Psoas muscle (tissue), 7 donors: ENCODE measurements at regions not wholly inside any gene's neighbourhood (a gene's known extent, or its start where the extent isn't known, plus 50 kb on each side); places are given as distances from the start of the nearest gene placed in this dataset.
"Not testable (repeated sequence)": the region's sequence is repeated elsewhere in the genome, so short reads cannot be mapped to it uniquely, and the experiment has no call there.

ENCODE experiments used
- ATAC-seq, 4 donors: fragments of 200-7000 bp; cut with Tn5 transposase; one replicate each; pipeline ENCODE4 v1.9.1; 2020; ENCODE audit warnings: moderate library complexity in 3 of 4, mild to moderate bottlenecking in 2 of 4
- DNase-seq, 2 donors: peaks; one replicate each; pipeline ENCODE4 v3.0.0-alpha.2; 2020
- H3K27ac ChIP-seq: fragments of 200-600 bp; one replicate; pipeline ENCODE4 v1.8.0; 2022
- H3K27me3 ChIP-seq, 3 donors: fragments of 200-600 bp in 1 of 3; one replicate each; pipeline versions ENCODE4 v1.6.1 to v1.8.0; 2013 to 2022; ENCODE audit warnings: low read length in 2 of 3, mild to moderate bottlenecking in 2 of 3, moderate library complexity in 1 of 3; ENCODE audit not compliant: insufficient read depth in 3 of 3
- H3K36me3 ChIP-seq, 2 donors: fragments of 200-600 bp in 1 of 2; one replicate each; pipeline versions ENCODE4 v1.6.1 to v1.8.0; 2013 to 2022; ENCODE audit warnings: low read depth in 1 of 2, mild to moderate bottlenecking in 1 of 2, moderate library complexity in 1 of 2; ENCODE audit not compliant: insufficient read depth in 1 of 2
- H3K4me1 ChIP-seq: fragments of 200-600 bp; one replicate; pipeline ENCODE4 v1.8.0; 2022
- H3K4me3 ChIP-seq: fragments of 200-600 bp; one replicate; pipeline ENCODE4 v1.8.0; 2022; ENCODE audit warnings: mild to moderate bottlenecking
- H3K9me3 ChIP-seq: fragments of 200-600 bp; one replicate; pipeline ENCODE4 v1.8.0; 2022
- CTCF ChIP-seq: fragments of 200-600 bp; IDR thresholded peaks from one replicate; pipeline ENCODE4 v1.8.0; 2022; ENCODE audit warnings: antibody characterized with exemption
- WGBS, 3 donors: extraction: QIAGEN DNeasy Blood & Tissue Kit; methylation state at CpG; one replicate each; pipeline versions ENCODE4 v1.1.6 to v1.1.7; 2013; 5-methylcytosine and 5-hydroxymethylcytosine counted together
- intact Hi-C, 2 donors: fragments of 100-400 bp; cut with DNase I; formaldehyde crosslinking; loops; one replicate each; pipeline versions ENCODE4 v1.11.0 to v1.14.2; 2022
- donor health status: healthy with polysubstance abuse.
- donor health status: DM: no; HTN: no; CAD: no; lungs with moderate emphysema.
- donor health status: Bipolar disorder and iron deficiency.
- donor health status: healthy.
- donor health status: DM: yes; HTN: yes; CAD: no.
- donor health status: DM: no; HTN: no; CAD: no.
- donor health status: DM: yes; HTN: yes; CAD: no.

- WGBS, 3 donors: 54 to 65% (median 65%) methylated on average over 1 of the region's 1 CpG
- TF ChIP-seq CTCF: no peak
- Histone ChIP-seq H3K4me1 (no peaks in the 10 kb centered on the region), H3K27me3 (no peaks in the 10 kb centered on the region), H3K4me3 (no peak overlapping the region), H3K36me3 (no peaks in the 10 kb centered on the region), H3K9me3 (no peaks in the 10 kb centered on the region), H3K27ac (no peak overlapping the region)
- no peak for ATAC-seq
- intact Hi-C loops: no loop called here
- DNase-seq: no peak
Measured at GRCh38 chr5:120146787-120147186, 317.3 kb upstream of the PRR16 start.

GRCh38 chr5:120147911-120148310, 316.2 kb upstream of the PRR16 start:
- DNase-seq, H3K27me3 ChIP-seq, H3K27ac ChIP-seq, H3K9me3 ChIP-seq, intact Hi-C loops, ATAC-seq, H3K36me3 ChIP-seq, H3K4me1 ChIP-seq, H3K4me3 ChIP-seq: not testable (repeated sequence)
- 95 to 97% (median 96%) methylated on average over 11 to 23 of the region's 23 CpGs for WGBS, 3 donors

- DNase-seq: no peak
- H3K4me3 ChIP-seq: no peak overlapping the region
- no peaks in the 10 kb centered on the region for H3K4me1 ChIP-seq
- no peaks in the 10 kb centered on the region for H3K9me3 ChIP-seq
- H3K27ac ChIP-seq: no peak overlapping the region
- 73 to 75% (median 74%) methylated on average over 2 of the region's 2 CpGs for WGBS, 3 donors
- intact Hi-C loops: no loop called here
- TF ChIP-seq CTCF: no peak
- H3K27me3 ChIP-seq: no peaks in the 10 kb centered on the region
- ATAC-seq: no peak
- H3K36me3 ChIP-seq: no peaks in the 10 kb centered on the region
Measured at GRCh38 chr5:120150770-120151169, 313.3 kb upstream of the PRR16 start.

- intact Hi-C loops: no loop called here
- no peak for DNase-seq
- Histone ChIP-seq H3K4me1 (no peaks in the 10 kb centered on the region), H3K27ac (no peak overlapping the region), H3K27me3 (no peaks in the 10 kb centered on the region), H3K4me3 (no peak overlapping the region), H3K36me3 (no peaks in the 10 kb centered on the region), H3K9me3 (no peaks in the 10 kb centered on the region)
- ATAC-seq: no peak
- TF ChIP-seq CTCF: no peak
- 80 to 87% (median 83%) methylated on average over 1 of the region's 1 CpG for WGBS, 3 donors
Measured at GRCh38 chr5:120151181-120151580, 312.9 kb upstream of the PRR16 start.

GRCh38 chr5:120151825-120152224, 312.3 kb upstream of the PRR16 start:
- no peak for TF ChIP-seq CTCF
- Histone ChIP-seq H3K27me3 (no peaks in the 10 kb centered on the region), H3K4me1 (no peaks in the 10 kb centered on the region), H3K4me3 (no peak overlapping the region), H3K9me3 (no peaks in the 10 kb centered on the region), H3K27ac (no peak overlapping the region), H3K36me3 (no peaks in the 10 kb centered on the region)
- DNase-seq (no peak), ATAC-seq (no peak)
- intact Hi-C loops: no loop called here
- WGBS, 3 donors: 72 to 88% (median 73%) methylated on average over 1 of the region's 1 CpG
